ENCODE measurements at regions not wholly inside any gene's neighbourhood (a gene's known extent, or its start where the extent isn't known, plus 50 kb on each side); places are given as distances from the start of the nearest gene placed in this dataset.
A peak's percentile ranks its signal among the peaks of the same experiment; 100 is the strongest.

- intact Hi-C loops (cut with DNase I; ENCODE audit: low total_unique reads) (no loop called here), in situ Hi-C loops (cut with MboI; ENCODE audit: low sequenced_read_pairs in 4 of 4) (no loop called here)
- no peaks in the 10 kb centered on the region for H3K36me3 ChIP-seq
- no peak for DNase-seq
- ATAC-seq = peak in 1 of 2 donors; percentile 69
- H3K27me3 ChIP-seq = no peaks in the 10 kb centered on the region
- no peak overlapping the region for H3K27ac ChIP-seq
- no peak overlapping the region for H3K4me3 ChIP-seq
- H3K4me1 ChIP-seq = peaks cover 0 to 6% of the 10 kb centered on the region in 2 donors
- no peak for TF ChIP-seq POLR2A (IDR thresholded peaks at IDR 0.05)
- TF ChIP-seq, protein P1, sequence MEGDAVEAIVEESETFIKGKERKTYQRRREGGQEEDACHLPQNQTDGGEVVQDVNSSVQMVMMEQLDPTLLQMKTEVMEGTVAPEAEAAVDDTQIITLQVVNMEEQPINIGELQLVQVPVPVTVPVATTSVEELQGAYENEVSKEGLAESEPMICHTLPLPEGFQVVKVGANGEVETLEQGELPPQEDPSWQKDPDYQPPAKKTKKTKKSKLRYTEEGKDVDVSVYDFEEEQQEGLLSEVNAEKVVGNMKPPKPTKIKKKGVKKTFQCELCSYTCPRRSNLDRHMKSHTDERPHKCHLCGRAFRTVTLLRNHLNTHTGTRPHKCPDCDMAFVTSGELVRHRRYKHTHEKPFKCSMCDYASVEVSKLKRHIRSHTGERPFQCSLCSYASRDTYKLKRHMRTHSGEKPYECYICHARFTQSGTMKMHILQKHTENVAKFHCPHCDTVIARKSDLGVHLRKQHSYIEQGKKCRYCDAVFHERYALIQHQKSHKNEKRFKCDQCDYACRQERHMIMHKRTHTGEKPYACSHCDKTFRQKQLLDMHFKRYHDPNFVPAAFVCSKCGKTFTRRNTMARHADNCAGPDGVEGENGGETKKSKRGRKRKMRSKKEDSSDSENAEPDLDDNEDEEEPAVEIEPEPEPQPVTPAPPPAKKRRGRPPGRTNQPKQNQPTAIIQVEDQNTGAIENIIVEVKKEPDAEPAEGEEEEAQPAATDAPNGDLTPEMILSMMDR (IDR thresholded peaks at IDR 0.05 in 4 of 5, conservative IDR thresholded peaks at IDR 0.05 in 1 of 5) = no peak
- no peaks in the 10 kb centered on the region for H3K9me3 ChIP-seq
Observed at GRCh38 chr4:142944565-142944964, 98.5 kb upstream of the INPP4B start.

GRCh38 chr4:142952821-142953580, 106.9 kb upstream of the INPP4B start:
- in situ Hi-C loops (cut with MboI; ENCODE audit: low sequenced_read_pairs in 4 of 4) = no loop called here
- H3K36me3 ChIP-seq = no peaks in the 10 kb centered on the region
- H3K27me3 ChIP-seq = no peaks in the 10 kb centered on the region
- TF ChIP-seq, protein P1 (IDR thresholded peaks at IDR 0.05 in 4 of 5, conservative IDR thresholded peaks at IDR 0.05 in 1 of 5) = no peak
- no peak for TF ChIP-seq POLR2A (IDR thresholded peaks at IDR 0.05)
- ATAC-seq (no peak), DNase-seq (no peak)
- no peaks in the 10 kb centered on the region for H3K9me3 ChIP-seq
- H3K27ac ChIP-seq = no peak overlapping the region
- intact Hi-C loops (cut with DNase I; ENCODE audit: low total_unique reads) = no loop called here
- H3K4me1 ChIP-seq = peaks cover 0 to 6% of the 10 kb centered on the region in 2 donors
- H3K4me3 ChIP-seq = no peak overlapping the region

- Histone ChIP-seq H3K4me3 (no peak overlapping the region), H3K4me1 (peaks cover 7 to 11% of the 10 kb centered on the region in 2 donors), H3K9me3 (no peaks in the 10 kb centered on the region), H3K27ac (no peak overlapping the region), H3K27me3 (no peaks in the 10 kb centered on the region), H3K36me3 (no peaks in the 10 kb centered on the region)
- intact Hi-C loops (cut with DNase I; ENCODE audit: low total_unique reads) = no loop called here
- TF ChIP-seq POLR2A (IDR thresholded peaks at IDR 0.05) = no peak
- TF ChIP-seq, protein P1 (IDR thresholded peaks at IDR 0.05 in 4 of 5, conservative IDR thresholded peaks at IDR 0.05 in 1 of 5) = no peak
- DNase-seq (no peak), ATAC-seq (no peak)
- in situ Hi-C loops (cut with MboI; ENCODE audit: low sequenced_read_pairs in 4 of 4) = no loop called here
Observed at GRCh38 chr4:142954415-142954814, 108.3 kb upstream of the INPP4B start.

- Histone ChIP-seq H3K27ac (no peak overlapping the region), H3K27me3 (no peaks in the 10 kb centered on the region), H3K4me3 (no peak overlapping the region), H3K36me3 (no peaks in the 10 kb centered on the region), H3K9me3 (no peaks in the 10 kb centered on the region), H3K4me1 (peaks cover 17 to 22% of the 10 kb centered on the region in 2 donors)
- DNase-seq = no peak
- in situ Hi-C loops (cut with MboI; ENCODE audit: low sequenced_read_pairs in 4 of 4) = no loop called here
- TF ChIP-seq POLR2A (IDR thresholded peaks at IDR 0.05) = no peak
- TF ChIP-seq, protein P1 (IDR thresholded peaks at IDR 0.05 in 4 of 5, conservative IDR thresholded peaks at IDR 0.05 in 1 of 5) = no peak
- intact Hi-C loops (cut with DNase I; ENCODE audit: low total_unique reads) = no loop called here
- ATAC-seq = no peak
Observed at GRCh38 chr4:142955501-142955900, 109.4 kb upstream of the INPP4B start.

Data from gastrocnemius medialis (tissue), 4 donors.